GM12873 (cell line): ENCODE measurements at regions not wholly inside any gene's neighbourhood (a gene's known extent, or its start where the extent isn't known, plus 50 kb on each side); places are given as distances from the start of the nearest gene placed in this dataset.

Source experiments
- CTCF ChIP-seq: IDR thresholded peaks from 2 replicates; pipeline ENCODE4 v1.5.1; 2012; ENCODE audit warnings: low read depth, mild to moderate bottlenecking, moderate library complexity, low read length, control low read depth; ENCODE audit not compliant: insufficient read depth; ENCODE audit errors: missing control alignments

- TF ChIP-seq CTCF, result no peak
Observed at GRCh38 chr6:88232753-88233152, 66.6 kb upstream of the CNR1 start.

GRCh38 chr6:88223298-88223697, 57.2 kb upstream of the CNR1 start:
- TF ChIP-seq CTCF, result no peak

- no peak for TF ChIP-seq CTCF
Observed at GRCh38 chr6:88220493-88220892, 54.3 kb upstream of the CNR1 start.

- no peak for TF ChIP-seq CTCF
Observed at GRCh38 chr6:88216182-88216581, 50.0 kb upstream of the CNR1 start.
